ENCODE measurements at regions not wholly inside any gene's neighbourhood (a gene's known extent, or its start where the extent isn't known, plus 50 kb on each side); places are given as distances from the start of the nearest gene placed in this dataset.

- TF ChIP-seq CTCF (conservative IDR thresholded peaks at IDR 0.05 in 1 of 2, IDR thresholded peaks at IDR 0.05 in 1 of 2; ENCODE audit: extremely low read depth in 1 of 2, insufficient read depth in 1 of 2, low read depth in 1 of 2, low read length in 2 of 2) (no peak), EZH2 (IDR thresholded peaks at IDR 0.05; ENCODE audit: borderline replicate concordance, low read length) (no peak)
Observed at GRCh38 chr15:47397655-47398054, 319.6 kb upstream of the SEMA6D start.
